Thymus (tissue), 11 donors: ENCODE measurements at regions not wholly inside any gene's neighbourhood (a gene's known extent, or its start where the extent isn't known, plus 50 kb on each side); places are given as distances from the start of the nearest gene placed in this dataset.

Experiments
- DNase-seq, 9 donors: peaks; one replicate each; pipeline ENCODE4 v3.0.0-alpha.2; 2013; ENCODE audit warnings: low spot score in 9 of 9, low read depth in 6 of 9, missing footprints in 1 of 9
- H3K27ac ChIP-seq, 2 donors: one replicate each; pipeline ENCODE4 v1.5.1; 2013; ENCODE audit warnings: control low read depth in 1 of 2, low read depth in 1 of 2, low read length in 1 of 2, mild to moderate bottlenecking in 1 of 2, moderate library complexity in 1 of 2
- H3K27me3 ChIP-seq, 2 donors: one replicate each; pipeline ENCODE4 v1.5.1; 2013; ENCODE audit warnings: low read length in 1 of 2; ENCODE audit not compliant: control insufficient read depth in 2 of 2, insufficient read depth in 1 of 2
- H3K36me3 ChIP-seq, 2 donors: one replicate each; pipeline ENCODE4 v1.5.1; 2013; ENCODE audit warnings: low read length in 1 of 2, mild to moderate bottlenecking in 1 of 2, moderate library complexity in 1 of 2; ENCODE audit not compliant: control insufficient read depth in 2 of 2, insufficient read depth in 2 of 2
- H3K4me1 ChIP-seq, 2 donors: one replicate each; pipeline ENCODE4 v1.5.1; 2013; ENCODE audit warnings: low read length in 2 of 2; ENCODE audit not compliant: control insufficient read depth in 2 of 2, insufficient read depth in 2 of 2
- H3K4me3 ChIP-seq, 2 donors: one replicate each; pipeline ENCODE4 v1.5.1; 2013; ENCODE audit warnings: low read length in 2 of 2, control low read depth in 1 of 2, mild to moderate bottlenecking in 1 of 2
- H3K9me3 ChIP-seq, 2 donors: one replicate each; pipeline ENCODE4 v1.5.1; 2013; ENCODE audit warnings: low read length in 1 of 2, mild to moderate bottlenecking in 1 of 2; ENCODE audit not compliant: control insufficient read depth in 2 of 2, insufficient read depth in 1 of 2
- WGBS: extraction: QIAGEN DNeasy Blood & Tissue Kit; methylation state at CpG from one replicate; pipeline ENCODE4 v1.1.7; 2013; 5-methylcytosine and 5-hydroxymethylcytosine counted together
- donor health status: healthy.

DNA sequence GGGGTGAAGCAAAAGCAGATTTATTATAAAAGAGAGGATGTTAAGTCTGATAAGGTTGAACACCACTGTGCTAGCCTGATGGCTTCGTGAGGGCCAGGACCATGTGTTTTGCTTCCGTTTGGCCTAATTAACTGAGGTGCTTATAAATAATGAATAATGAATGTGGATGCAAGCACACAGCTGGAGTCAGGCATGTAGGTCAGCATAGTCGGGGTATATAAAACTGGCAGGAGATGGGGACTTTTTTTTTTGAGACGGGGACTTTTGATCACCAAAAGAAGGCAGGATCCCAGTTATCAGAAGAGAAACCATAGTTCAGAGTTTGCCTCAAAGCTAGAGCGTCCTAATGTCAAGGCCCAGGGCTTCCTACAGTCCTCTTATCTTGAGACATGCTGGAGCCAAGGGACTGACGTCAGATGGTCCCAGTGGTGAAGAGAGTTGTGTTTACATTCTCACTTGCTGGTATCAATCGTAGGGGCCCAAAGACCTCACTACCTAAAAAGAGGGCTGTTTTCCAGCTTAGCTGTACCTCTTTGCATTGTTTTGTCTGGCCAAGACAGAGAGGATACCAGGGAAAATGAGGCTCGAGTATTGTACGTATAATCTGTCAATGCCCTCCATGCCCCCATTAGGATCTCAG, 50.4 kb downstream of the RTL9 start:
- no peaks in the 10 kb centered on the region for H3K4me1 ChIP-seq
- no peaks in the 10 kb centered on the region for H3K9me3 ChIP-seq
- no peak overlapping the region for H3K27ac ChIP-seq
- no peak for DNase-seq
- WGBS = 94% methylated on average over 9 of the region's 9 CpGs
- no peak overlapping the region for H3K4me3 ChIP-seq
- no peaks in the 10 kb centered on the region for H3K36me3 ChIP-seq
- H3K27me3 ChIP-seq = no peaks in the 10 kb centered on the region

GRCh38 chrX:110409925-110410324, 51.3 kb downstream of the RTL9 start:
- no peak for DNase-seq
- Histone ChIP-seq H3K27me3 (no peaks in the 10 kb centered on the region), H3K36me3 (no peaks in the 10 kb centered on the region), H3K4me3 (no peak overlapping the region), H3K27ac (no peak overlapping the region), H3K4me1 (no peaks in the 10 kb centered on the region), H3K9me3 (no peaks in the 10 kb centered on the region)
- WGBS = 90% methylated on average over 6 of the region's 6 CpGs

GRCh38 chrX:110410603-110411002, 52.0 kb downstream of the RTL9 start:
- H3K27me3 ChIP-seq = no peaks in the 10 kb centered on the region
- no peak for DNase-seq
- H3K4me3 ChIP-seq = no peak overlapping the region
- WGBS = 89% methylated on average over 5 of the region's 5 CpGs
- no peak overlapping the region for H3K27ac ChIP-seq
- H3K4me1 ChIP-seq = no peaks in the 10 kb centered on the region
- no peaks in the 10 kb centered on the region for H3K9me3 ChIP-seq
- H3K36me3 ChIP-seq = no peaks in the 10 kb centered on the region

GRCh38 chrX:110412971-110413726, 54.5 kb downstream of the RTL9 start:
- H3K36me3 ChIP-seq = no peaks in the 10 kb centered on the region
- no peaks in the 10 kb centered on the region for H3K27me3 ChIP-seq
- H3K4me1 ChIP-seq = no peaks in the 10 kb centered on the region
- no peak overlapping the region for H3K4me3 ChIP-seq
- DNase-seq = peak; percentile 33 to 83 (median 51)
- H3K27ac ChIP-seq = no peak overlapping the region
- 37% methylated on average over 18 of the region's 18 CpGs for WGBS
- no peaks in the 10 kb centered on the region for H3K9me3 ChIP-seq

GRCh38 chrX:110413727-110414124, 55.1 kb downstream of the RTL9 start:
- Histone ChIP-seq H3K9me3 (no peaks in the 10 kb centered on the region), H3K27ac (no peak overlapping the region), H3K36me3 (no peaks in the 10 kb centered on the region), H3K4me3 (no peak overlapping the region), H3K4me1 (no peaks in the 10 kb centered on the region), H3K27me3 (peaks cover 0 to 2% of the 10 kb centered on the region in 2 donors)
- WGBS = 100% methylated on average over 1 of the region's 1 CpG
- no peak for DNase-seq

DNA sequence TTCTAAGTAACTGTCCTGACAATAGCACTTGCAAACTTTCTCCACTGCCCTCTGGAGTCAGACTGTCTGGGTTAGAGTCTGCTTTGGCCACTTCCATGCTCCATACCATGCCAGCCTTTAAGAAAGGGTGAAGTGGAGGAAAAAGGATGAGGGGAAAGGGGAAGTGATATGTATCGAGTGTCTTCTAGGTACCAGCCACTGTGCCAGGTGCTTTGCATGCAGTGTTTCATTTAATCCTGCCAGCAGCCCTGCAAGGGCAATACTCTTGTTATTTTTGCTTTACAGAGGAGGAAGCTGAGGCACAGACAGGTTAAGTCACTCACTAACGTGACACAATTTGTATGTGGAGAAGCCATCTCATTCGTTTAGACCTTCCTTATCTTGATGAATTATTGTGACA, 55.6 kb downstream of the RTL9 start:
- Histone ChIP-seq H3K4me1 (no peaks in the 10 kb centered on the region), H3K9me3 (no peaks in the 10 kb centered on the region), H3K27ac (no peak overlapping the region), H3K36me3 (no peaks in the 10 kb centered on the region), H3K27me3 (peaks cover 0 to 2% of the 10 kb centered on the region in 2 donors), H3K4me3 (no peak overlapping the region)
- WGBS = 71% methylated on average over 3 of the region's 3 CpGs
- no peak for DNase-seq

DNA sequence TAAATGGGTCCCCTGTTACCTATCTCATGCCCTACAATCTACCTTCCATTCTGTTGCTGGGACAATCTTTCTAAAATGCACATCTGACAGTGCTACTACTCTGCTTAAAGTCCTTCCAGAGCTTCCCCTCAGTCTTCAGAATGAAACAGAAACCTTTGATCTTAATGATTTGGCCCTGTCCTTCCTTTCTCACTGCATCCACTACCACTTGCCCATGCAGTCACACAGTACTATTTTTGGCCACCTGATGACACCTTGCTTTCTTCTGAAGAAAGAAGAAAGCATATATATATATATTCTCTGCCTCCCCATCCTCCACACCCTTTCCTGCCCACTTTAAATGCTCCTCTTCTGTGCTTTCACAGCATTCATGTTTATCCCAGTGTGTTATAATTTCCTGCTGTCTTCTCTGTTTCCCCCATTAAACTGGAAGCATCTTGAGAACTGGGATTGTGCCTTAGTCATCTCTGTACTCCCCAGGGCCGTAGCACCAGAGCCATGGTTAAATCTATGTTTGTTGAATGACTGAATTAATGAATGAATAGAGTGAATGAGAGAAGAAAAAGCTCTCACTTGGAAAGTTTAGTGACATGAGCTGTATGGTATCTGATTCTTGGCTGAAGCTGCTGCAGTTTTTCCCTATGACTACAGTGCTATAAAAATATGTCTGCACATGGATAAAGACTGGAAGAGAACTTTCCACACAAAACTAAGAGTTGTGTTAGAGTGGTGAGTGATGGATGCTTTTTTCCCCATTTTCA, 56.2 kb downstream of the RTL9 start:
- WGBS = 89% methylated on average over 1 of the region's 1 CpG
- no peak overlapping the region for H3K27ac ChIP-seq

DNA sequence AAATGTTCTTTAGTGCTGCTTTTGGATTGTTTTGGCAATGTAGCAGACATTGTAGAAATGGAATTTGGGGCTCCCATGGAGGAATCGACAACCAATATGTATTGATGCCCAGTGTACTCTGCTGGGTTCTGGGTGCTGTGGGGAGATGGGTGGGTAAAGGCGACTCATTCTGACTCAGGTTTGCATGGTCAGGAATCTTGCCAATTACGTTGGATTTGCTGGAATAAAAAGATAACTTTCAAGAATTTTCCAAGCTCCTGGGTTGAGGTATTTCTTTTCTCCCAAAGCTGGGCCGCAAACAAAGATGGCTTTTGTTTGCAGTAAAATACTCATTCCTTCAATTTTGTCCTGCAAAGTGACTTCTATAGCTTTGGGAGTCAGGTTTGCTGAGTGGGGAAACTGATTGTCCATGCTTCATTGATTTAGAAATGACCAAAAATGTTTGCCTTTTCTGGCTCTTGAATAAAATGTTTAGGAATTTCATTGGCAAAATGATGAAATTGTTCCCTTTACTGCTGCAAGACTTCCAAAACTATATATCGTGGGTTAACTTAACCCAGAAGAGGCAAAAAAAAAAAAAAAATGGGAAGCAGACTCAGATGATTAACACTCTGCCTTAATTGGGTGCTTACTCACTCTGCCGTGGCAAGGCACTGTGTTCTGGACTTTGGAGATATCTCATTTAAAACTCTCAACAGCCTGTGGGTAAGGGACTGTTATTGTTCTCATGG, 57.0 kb downstream of the RTL9 start:
- Histone ChIP-seq H3K36me3 (no peaks in the 10 kb centered on the region), H3K4me1 (no peaks in the 10 kb centered on the region), H3K9me3 (no peaks in the 10 kb centered on the region), H3K27me3 (peaks cover 0 to 2% of the 10 kb centered on the region in 2 donors), H3K27ac (no peak overlapping the region), H3K4me3 (no peak overlapping the region)
- 95% methylated on average over 6 of the region's 6 CpGs for WGBS
- no peak for DNase-seq

More for the DNA sequence above, 56.2 kb downstream of the RTL9 start:
- H3K27me3 ChIP-seq = peaks cover 0 to 2% of the 10 kb centered on the region in 2 donors
- no peaks in the 10 kb centered on the region for H3K36me3 ChIP-seq
- no peaks in the 10 kb centered on the region for H3K4me1 ChIP-seq
- no peak overlapping the region for H3K4me3 ChIP-seq
- DNase-seq = no peak
- no peaks in the 10 kb centered on the region for H3K9me3 ChIP-seq
